Hepatocyte (in vitro differentiated cells): ENCODE measurements at regions not wholly inside any gene's neighbourhood (a gene's known extent, or its start where the extent isn't known, plus 50 kb on each side); places are given as distances from the start of the nearest gene placed in this dataset.

Source experiments
- DNase-seq: peaks from one replicate; pipeline ENCODE4 v3.0.0-alpha.2; 2016; ENCODE audit warnings: low spot score
- H2AFZ ChIP-seq: fragments of 200-600 bp; sonication (generic); 2 replicates; pipeline ENCODE4 v1.6.0; 2016; ENCODE audit warnings: antibody characterized with exemption, mild to moderate bottlenecking
- H3K27ac ChIP-seq: fragments of 200-600 bp; sonication (generic); 2 replicates; pipeline ENCODE4 v1.5.1; 2016; ENCODE audit warnings: mild to moderate bottlenecking
- H3K27me3 ChIP-seq: fragments of 200-600 bp; sonication (generic); 2 replicates; pipeline ENCODE4 v1.6.1; 2016
- H3K36me3 ChIP-seq: fragments of 200-600 bp; sonication (generic); replicated peaks from 2 replicates; pipeline ENCODE4 v1.5.1; 2016; ENCODE audit warnings: low read depth; ENCODE audit not compliant: insufficient read depth
- H3K4me1 ChIP-seq: fragments of 200-600 bp; sonication (generic); 2 replicates; pipeline ENCODE4 v1.5.1; 2016; ENCODE audit warnings: mild to moderate bottlenecking, moderate library complexity; ENCODE audit not compliant: insufficient read depth
- H3K4me2 ChIP-seq: fragments of 200-600 bp; sonication (generic); 2 replicates; pipeline ENCODE4 v1.6.0; 2016
- H3K4me3 ChIP-seq: fragments of 200-600 bp; sonication (generic); 2 replicates; pipeline ENCODE4 v1.5.1; 2016; ENCODE audit warnings: mild to moderate bottlenecking
- H3K79me2 ChIP-seq: fragments of 200-600 bp; sonication (generic); 2 replicates; pipeline ENCODE4 v1.6.0; 2017; ENCODE audit warnings: mild to moderate bottlenecking
- H3K9me2 ChIP-seq: fragments of 200-600 bp; sonication (generic); replicated peaks from 2 replicates; pipeline ENCODE4 v1.6.0; 2017; ENCODE audit warnings: mild to moderate bottlenecking; ENCODE audit not compliant: insufficient read depth
- H3K9me3 ChIP-seq: fragments of 200-600 bp; sonication (generic); 2 replicates; pipeline ENCODE4 v1.5.1; 2016; ENCODE audit warnings: low read depth, mild to moderate bottlenecking
- H4K20me1 ChIP-seq: fragments of 200-600 bp; sonication (generic); 2 replicates; pipeline ENCODE4 v1.6.0; 2016; ENCODE audit warnings: mild to moderate bottlenecking; ENCODE audit not compliant: insufficient read depth, poor library complexity, severe bottlenecking
- EZH2 ChIP-seq: fragments of 200-600 bp; sonication (generic); IDR thresholded peaks from 2 replicates; pipeline ENCODE4 v1.6.1; 2016; ENCODE audit warnings: antibody characterized with exemption, mild to moderate bottlenecking, borderline replicate concordance
- EZH2phosphoT487 ChIP-seq: fragments of 200-600 bp; sonication (generic); IDR thresholded peaks from one replicate; pipeline ENCODE4 v1.6.1; 2018; ENCODE audit warnings: antibody characterized with exemption, mild to moderate bottlenecking, low read depth, moderate library complexity; ENCODE audit not compliant: unreplicated experiment, severe bottlenecking
- WGBS: methylation state at CpG from one replicate; pipeline ENCODE4 v1.1.6; 2016; ENCODE audit warnings: low lambda C conversion rate; ENCODE audit errors: missing lambda C conversion rate; 5-methylcytosine and 5-hydroxymethylcytosine counted together
- TF ChIP-seq, protein P1 (sequence below): fragments of 200-600 bp; sonication (generic); IDR thresholded peaks from 2 replicates; pipeline ENCODE4 v1.5.1; 2016; ENCODE audit warnings: antibody characterized with exemption, mild to moderate bottlenecking; ENCODE audit not compliant: poor library complexity

DNA sequence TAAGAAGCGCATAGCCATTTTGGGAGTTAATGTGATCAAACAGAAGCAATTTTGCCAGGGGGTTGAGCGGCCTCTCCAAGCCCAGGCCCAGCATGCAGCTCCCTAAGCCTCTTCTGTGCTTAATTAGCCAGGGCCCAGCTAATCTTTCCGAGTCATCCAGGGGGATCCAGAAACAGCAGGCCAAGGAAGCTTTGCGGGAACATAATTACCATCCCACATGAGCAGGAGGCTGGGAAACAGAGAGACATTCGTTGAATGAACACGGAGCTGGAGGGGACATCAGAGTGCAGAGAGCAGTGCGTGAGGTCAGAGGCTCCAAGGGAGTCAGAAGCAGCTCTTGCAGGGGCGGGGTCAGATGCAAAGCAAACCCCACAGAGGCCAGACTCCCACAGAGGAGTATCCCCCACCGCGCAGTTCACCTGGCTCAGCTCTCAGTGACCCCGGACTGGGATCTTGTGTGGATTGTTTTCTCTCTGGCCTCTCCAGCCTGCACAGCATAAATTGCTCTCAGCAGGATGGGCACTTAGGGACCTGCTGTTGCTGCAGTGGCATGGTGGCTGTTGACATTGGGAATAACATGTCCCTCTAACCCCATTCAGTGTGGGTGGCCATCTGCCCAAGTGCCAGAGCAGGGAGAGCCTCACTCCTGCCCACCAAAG, 657.4 kb downstream of the AJAP1 start:
- H3K79me2 ChIP-seq, result no peaks in the 10 kb centered on the region
- 66% methylated on average over 11 of the region's 11 CpGs for WGBS
- no peak for TF ChIP-seq EZH2phosphoT487
- no peak for TF ChIP-seq EZH2
- TF ChIP-seq, protein P1, sequence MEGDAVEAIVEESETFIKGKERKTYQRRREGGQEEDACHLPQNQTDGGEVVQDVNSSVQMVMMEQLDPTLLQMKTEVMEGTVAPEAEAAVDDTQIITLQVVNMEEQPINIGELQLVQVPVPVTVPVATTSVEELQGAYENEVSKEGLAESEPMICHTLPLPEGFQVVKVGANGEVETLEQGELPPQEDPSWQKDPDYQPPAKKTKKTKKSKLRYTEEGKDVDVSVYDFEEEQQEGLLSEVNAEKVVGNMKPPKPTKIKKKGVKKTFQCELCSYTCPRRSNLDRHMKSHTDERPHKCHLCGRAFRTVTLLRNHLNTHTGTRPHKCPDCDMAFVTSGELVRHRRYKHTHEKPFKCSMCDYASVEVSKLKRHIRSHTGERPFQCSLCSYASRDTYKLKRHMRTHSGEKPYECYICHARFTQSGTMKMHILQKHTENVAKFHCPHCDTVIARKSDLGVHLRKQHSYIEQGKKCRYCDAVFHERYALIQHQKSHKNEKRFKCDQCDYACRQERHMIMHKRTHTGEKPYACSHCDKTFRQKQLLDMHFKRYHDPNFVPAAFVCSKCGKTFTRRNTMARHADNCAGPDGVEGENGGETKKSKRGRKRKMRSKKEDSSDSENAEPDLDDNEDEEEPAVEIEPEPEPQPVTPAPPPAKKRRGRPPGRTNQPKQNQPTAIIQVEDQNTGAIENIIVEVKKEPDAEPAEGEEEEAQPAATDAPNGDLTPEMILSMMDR, result no peak

DNA sequence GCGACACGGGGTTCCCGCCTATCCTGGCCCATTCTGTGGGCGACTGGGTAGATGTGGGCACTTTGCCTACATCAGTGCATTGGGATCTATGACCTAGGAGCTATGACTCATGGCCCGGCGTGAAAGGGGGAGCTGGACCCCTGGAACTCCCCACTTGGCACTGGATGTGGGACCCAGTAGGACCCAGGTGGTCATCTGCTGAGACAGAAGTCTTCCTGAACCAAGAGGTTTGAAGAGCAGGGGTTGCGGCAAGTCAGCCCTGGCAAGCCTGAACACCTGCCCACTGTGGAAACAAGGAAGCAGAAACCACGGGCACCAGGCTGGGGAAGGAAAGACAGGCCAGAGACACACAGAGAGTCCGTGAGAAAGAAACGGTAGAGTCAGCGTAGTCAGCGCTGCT, 656.7 kb downstream of the AJAP1 start:
- no peaks in the 10 kb centered on the region for H3K27me3 ChIP-seq
- H3K4me1 ChIP-seq, result no peaks in the 10 kb centered on the region
- H3K36me3 ChIP-seq, result no peaks in the 10 kb centered on the region
- H3K9me3 ChIP-seq, result no peaks in the 10 kb centered on the region
- H2AFZ ChIP-seq, result no peak overlapping the region
- no peaks in the 10 kb centered on the region for H3K79me2 ChIP-seq
- H3K4me3 ChIP-seq, result no peak overlapping the region
- 87% methylated on average over 12 of the region's 12 CpGs for WGBS
- DNase-seq, result no peak
- no peak for TF ChIP-seq EZH2phosphoT487
- TF ChIP-seq, protein P1, result no peak
- no peak for TF ChIP-seq EZH2
- no peak overlapping the region for H3K4me2 ChIP-seq
- no peak overlapping the region for H3K27ac ChIP-seq
- no peaks in the 10 kb centered on the region for H3K9me2 ChIP-seq
- no peaks in the 10 kb centered on the region for H4K20me1 ChIP-seq

More for the DNA sequence above, 657.4 kb downstream of the AJAP1 start:
- Histone ChIP-seq H3K9me3 (no peaks in the 10 kb centered on the region), H3K9me2 (no peaks in the 10 kb centered on the region), H3K4me1 (no peaks in the 10 kb centered on the region), H3K27me3 (no peaks in the 10 kb centered on the region), H3K36me3 (no peaks in the 10 kb centered on the region), H3K27ac (no peak overlapping the region), H3K4me3 (no peak overlapping the region), H3K4me2 (no peak overlapping the region), H2AFZ (no peak overlapping the region), H4K20me1 (no peaks in the 10 kb centered on the region)
- DNase-seq, result no peak

- TF ChIP-seq, protein P1, result no peak
- TF ChIP-seq EZH2phosphoT487 (no peak), EZH2 (no peak)
- H2AFZ ChIP-seq, result no peak overlapping the region
- no peak overlapping the region for H3K4me2 ChIP-seq
- H3K79me2 ChIP-seq, result no peaks in the 10 kb centered on the region
- no peak overlapping the region for H3K4me3 ChIP-seq
- H4K20me1 ChIP-seq, result no peaks in the 10 kb centered on the region
- H3K27me3 ChIP-seq, result no peaks in the 10 kb centered on the region
- H3K36me3 ChIP-seq, result no peaks in the 10 kb centered on the region
- H3K9me2 ChIP-seq, result no peaks in the 10 kb centered on the region
- no peak overlapping the region for H3K27ac ChIP-seq
- H3K4me1 ChIP-seq, result no peaks in the 10 kb centered on the region
- 81% methylated on average over 6 of the region's 6 CpGs for WGBS
- H3K9me3 ChIP-seq, result no peaks in the 10 kb centered on the region
- DNase-seq, result no peak
Observed at GRCh38 chr1:5308249-5308648, 653.8 kb downstream of the AJAP1 start.
